ENCODE measurements at regions not wholly inside any gene's neighbourhood (a gene's known extent, or its start where the extent isn't known, plus 50 kb on each side); places are given as distances from the start of the nearest gene placed in this dataset.

DNA sequence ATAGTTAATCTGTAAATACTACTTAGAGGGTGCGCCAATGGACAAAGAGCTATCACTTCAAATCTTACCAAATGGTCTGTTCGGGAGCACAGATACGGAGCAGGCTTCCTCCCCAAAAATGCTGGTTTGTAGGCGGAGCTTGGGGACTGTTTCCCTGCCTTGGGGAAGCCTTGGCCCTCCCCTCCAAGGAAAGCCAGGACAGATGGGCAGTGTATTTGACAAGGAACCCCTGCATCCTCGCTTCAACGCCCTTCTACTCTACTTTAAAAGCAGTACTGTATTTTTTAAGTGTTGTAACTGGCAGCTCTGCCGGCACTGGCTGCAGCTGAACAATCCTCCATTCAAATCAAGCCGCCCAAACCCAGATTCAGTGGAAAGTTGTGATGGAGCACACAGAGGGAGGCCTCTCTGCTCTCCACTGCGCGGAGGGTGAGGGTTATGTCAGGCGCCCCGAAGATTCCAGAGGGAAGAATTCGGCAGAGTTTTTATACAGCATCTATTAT, 83.1 kb upstream of the FNDC3B start:
- no peak for DNase-seq

DNA sequence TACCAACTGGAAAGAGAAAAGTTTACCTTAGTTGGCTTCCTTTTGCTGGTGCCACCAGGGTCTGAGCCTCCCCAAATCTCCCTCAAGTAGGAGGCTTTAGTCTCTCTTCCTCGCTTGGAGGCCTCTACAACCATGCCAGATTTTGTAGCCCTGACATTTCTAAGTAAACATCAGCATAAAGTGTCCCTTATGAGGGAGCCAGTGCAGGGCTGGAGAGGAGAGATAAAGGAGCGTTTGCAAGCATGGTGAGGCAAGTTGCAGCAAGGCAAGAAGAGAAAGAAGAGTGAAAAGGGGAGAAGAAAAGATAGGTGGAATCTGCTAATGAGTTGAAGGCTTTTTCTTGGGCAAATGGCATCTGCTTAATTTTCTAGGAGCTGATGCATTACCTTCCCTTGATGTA, 82.7 kb upstream of the FNDC3B start:
- no peak for DNase-seq

DNA sequence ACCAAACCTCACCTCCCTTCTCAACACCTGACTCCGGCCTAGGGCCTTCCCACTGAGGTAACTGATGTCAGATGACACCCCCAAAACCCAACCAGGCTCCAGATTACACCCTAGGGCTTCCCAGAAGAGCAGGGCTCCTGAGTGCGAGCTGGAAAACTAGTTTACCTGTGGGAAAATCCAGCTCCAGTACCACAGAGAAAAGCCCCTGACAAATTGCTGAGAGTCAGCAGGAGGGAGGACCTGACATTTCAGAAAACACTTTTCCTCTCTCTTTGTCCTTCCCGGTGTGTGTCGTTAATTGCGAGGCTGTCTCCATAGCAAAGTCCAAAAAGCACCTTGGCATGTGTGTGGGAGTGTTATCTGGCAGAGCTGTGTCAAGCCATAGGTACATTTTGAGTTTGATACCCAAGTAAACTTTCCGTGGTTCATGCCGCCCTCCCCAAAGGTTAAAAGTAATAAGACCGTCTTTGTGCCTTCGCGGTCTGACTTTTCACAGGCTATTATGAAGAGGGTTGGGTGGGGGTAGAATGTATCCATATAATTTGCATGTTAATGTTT, 79.8 kb upstream of the FNDC3B start:
- no peak for DNase-seq

DNA sequence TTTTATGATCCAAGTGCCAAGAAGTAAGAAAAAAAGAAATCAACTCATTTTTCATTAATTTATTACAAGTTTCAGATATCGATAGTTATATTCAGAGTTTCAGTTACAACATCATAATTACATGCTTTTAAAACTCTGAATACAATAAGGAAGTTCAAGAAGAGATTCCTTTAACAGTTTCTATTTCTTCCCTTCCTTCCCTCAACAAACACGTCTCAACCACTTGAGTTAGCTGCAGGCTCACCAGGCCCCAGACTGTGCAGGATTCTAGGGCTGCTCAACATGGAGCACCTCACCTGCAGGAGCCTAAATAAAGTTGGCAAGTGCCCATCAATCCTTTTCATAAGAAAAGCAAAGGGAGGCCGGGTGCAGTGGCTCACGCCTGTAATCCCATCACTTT, 79.2 kb upstream of the FNDC3B start:
- DNase-seq, result no peak

DNA sequence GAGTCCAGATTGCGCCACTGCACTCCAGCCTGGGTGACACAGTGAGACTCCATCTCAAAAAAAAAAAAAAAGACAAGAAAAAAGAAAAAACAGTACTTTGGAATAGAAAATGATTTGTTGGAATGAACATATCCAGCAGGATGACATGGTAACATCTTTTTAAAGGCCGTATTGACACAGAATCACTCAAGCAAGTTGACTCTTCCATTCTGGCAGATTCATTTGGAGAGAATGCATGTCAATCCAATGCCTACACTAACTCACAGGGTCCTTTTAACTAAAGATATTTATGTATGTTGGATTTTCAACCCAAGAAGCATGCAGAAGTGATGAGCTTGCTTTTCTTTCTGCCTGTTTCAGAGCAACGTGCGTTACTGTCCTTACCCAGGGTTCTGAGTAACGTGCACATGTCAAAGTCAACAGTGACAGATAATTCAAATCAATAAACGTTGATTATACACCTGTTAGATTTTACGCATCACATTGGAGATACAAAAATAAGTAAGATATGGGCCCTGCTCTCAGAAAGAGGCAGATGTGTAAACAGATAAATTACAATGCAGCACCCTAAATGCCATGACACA, 77.1 kb upstream of the FNDC3B start:
- peak; percentile 42 for DNase-seq

DNA sequence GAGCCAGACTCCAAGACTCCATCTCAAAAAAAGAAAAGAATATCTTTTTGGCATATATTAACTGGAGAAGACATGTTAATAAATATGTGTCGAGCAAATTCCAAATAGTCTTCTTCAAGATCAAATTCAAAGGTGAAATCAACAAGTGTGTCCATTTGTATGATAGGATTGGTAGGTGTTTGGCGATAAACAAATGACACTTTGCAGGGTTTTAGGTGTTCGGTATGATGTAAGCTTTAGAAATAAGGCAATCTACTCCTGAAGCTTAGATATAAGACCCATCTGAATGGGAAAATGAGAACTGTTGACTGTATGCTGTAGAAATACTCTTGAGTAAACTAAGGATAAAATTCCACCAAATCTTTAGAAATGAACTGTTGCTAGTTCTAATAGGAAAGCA, 75.8 kb upstream of the FNDC3B start:
- no peak for DNase-seq

DNA sequence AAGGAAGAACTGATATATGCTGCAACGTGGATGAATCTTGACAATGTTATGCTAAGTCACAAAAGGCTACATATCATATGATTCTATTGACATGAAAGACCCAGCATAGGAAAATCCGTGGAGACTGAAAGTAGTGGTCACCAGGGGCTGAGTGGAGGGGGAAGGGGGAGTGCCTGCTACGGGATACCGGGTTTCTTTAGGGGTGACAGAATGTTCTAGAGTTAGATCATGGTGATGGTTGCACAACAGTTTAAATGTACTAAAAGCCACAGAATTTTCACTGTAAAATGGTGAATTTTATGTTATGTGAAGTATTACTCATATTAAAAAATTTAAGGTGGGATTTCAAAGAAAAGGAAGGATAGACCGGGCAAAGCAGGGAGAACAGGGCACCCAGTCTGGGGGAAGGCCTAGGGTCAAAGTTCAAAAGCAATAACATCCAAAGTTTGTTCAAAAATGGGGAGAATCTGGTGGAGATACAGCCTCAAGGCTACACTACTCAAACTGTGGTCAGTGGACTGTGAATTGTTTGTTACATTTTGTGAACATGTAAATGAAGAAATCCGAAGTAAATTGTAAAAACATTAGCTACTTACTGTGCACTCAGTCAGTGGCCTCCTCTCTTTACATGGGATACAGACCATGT, 74.2 kb upstream of the FNDC3B start:
- DNase-seq, result no peak

DNA sequence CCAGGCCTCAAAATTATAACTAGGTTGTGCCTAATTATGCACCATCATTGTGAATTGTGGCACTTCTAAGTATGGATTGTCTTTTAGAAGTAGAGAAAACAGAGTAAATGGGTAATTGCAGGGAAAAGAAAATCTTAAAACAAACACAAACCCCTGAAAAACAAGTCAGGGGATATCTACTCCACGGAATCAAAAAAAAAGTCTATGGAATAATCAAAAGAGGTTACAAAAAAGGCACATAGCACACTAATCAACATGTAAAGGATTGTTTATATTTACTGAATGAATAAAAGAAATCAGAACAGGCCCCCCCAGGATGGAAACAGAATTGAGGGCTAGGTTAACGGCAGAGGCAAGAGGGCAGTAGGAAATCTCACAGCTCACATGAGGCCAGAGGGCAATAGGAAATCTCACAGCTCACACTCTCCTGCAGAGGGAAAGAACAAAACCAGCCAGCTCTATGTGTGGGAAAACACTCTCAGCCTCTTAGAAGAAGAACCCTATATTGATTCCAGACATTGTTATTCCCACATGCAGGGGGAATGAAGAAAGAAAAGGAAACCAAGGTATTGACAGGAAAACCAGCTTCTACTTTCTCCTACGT, 72.7 kb upstream of the FNDC3B start:
- no peak for DNase-seq

DNA sequence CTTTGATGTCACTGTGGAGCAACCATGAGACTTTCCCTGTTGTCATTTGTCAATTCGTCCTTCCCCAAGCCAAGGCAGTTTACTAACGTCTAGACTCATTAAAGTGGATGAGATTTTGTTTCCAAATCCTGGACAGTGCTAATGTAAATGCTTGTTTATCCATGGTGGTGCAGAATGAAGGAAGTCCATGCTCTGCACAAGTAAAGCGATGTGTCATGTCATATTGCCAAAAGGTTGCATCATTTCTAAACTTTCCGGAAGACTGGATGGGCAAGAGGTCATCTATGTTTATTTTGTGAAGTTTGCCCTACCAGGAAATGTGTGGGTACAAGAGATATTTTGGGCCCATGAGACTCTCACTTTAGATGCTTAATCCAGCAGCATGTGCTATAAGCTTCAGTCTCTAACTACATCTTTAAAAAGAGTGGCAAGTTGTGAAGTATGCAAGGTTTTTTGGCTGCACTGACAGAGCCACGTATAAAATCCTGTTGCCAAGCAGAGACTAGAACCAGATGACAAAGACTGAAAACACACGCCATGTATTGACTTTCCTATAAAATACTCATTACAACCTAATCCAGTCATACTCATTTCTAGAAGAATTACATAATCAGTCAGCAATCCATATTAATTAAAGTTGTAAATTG, 72.1 kb upstream of the FNDC3B start:
- DNase-seq, result no peak

DNA sequence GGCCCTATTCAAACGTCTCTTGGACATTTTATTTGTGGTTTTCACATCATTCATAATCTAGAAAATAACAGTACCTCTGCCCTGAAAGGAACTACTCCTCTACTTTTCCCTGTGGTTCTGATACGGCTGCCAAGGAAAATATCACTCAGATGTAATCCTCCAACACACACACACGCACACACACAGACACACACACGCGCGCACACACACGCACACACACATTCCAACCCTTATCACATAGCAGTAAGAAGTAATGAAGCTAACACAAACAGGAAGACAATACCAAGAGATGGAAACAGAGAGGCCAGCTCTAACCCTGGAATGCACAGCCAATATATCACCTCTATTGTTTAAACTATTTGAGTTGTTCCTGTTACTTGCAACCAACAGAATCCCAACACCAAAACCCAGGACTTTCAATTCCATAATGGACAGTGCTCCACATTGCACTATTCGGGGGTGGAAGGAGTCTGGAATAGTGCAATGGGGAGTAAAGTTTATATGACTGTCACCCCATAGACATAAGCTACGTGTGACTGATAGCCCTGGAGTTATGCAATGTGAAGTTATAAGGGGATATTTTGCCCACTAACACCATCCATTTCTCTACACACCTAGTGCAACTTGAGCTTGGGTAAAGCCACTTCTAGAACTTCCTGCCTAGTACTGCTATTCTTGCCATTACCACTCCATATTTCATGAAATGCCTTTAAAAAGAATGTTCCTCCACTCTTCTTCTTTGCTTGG, 71.3 kb upstream of the FNDC3B start:
- DNase-seq, result no peak

DNA sequence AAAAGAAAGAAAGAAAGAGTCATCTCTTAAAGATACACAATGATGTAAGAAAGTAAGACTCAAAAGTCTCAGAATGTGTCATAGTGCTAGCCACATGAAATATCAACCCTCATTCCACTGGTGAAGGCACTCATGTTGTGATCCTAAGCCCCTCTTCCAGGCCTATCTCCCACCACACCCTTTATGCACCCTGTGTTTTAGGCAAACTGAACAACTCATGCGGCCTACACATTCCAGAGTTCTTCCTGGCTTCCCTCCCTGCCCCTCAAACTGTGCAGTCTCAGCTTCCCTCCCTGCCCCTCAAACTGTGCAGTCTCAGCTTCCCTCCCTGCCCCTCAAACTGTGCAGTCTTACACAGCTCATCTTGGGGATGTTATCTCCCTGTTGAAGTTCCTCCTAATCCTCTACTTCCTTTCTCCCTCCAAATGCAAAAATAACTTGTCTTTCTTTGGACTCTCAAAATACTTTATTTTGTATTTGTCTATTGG, 69.0 kb upstream of the FNDC3B start:
- no peak for DNase-seq

DNA sequence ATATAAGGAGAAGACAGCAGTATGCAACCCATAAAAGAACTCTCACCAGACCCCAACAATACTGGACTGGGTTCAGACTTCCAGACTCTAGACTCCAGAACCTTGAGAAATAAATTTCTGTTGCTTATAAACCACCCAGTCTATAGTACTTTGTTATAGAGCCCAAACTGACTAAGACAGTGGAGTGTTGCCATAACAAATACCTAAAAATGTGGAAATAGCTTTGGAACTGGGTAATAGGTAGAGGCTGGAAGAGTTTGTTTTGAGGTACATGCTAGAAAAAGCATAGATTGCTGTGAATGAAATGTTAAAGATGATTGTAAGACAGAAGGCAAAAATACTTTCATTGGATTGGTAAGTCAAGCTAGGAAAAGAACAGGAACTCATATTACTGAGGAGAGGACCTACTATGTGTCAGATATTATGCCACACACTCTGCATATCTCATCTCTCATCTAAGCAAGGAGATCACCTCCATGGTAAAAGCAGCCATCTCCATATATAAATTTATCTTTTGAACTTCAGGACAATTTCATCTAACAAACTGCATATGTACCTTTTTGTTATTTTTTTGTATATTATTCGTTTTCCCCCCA, 67.4 kb upstream of the FNDC3B start:
- DNase-seq, result no peak

DNA sequence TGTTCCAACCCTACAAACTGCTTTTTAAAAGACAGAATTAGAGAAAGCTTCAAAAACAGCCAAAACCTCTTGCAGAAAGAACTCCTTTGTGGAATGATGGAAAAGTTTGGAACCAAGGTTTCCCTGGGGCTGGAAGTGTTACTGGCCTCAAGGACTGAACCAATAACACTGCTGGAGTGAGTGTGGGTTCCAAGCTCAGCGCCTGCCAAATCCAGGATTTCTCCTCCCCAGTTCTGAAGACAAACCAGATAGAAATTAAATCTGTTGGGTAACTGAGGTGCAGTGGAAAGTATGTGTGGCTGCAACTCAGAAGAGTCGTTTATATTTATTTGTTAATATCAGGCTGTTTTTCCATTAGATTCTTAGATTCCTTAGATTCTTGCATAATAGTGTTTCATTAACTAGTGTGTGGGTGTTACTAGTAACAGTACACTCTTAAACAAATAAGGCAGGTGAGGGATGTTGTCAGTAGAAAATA, 66.5 kb upstream of the FNDC3B start:
- no peak for DNase-seq

DNA sequence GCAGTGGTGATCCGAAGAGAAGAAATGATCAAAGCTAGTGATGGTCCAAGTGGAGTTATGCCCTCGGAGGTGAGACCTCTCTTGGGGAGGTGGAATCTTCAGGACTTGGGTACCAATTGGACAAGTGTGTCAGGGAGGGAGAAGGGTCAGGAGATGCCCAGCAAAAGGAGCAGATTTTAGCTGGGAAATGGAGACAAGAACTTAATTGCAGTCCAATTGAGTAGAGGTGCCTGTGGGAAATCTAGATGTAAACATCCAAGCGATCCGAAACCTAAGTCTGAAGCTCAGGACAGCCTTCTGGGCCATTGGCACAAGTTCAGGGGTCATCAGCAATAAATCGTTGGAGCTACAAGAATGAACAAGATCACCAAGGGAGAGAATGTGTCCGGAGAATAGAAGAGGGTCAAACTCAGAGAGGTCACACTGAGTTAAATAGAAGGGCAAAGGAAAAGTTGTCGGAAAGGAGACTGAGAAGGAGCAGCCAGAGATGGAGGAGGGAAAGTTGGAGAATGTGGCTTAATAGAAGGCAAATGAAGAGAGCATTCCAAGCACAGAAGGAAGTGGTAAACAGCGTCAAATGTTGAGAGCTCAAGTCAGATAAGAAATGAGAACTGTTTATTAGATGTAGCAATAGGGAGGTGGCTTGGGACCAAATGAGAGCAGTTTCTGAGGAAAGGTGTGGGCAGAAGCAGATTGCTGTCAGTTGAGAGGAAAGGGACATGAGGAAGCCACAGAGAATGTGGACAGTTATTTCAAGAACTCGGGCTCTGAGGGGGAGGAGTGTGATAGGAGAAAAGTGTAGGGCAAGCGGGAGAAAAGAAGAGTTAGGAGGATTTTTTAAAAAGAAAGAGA, 64.2 kb upstream of the FNDC3B start:
- DNase-seq, result no peak

DNA sequence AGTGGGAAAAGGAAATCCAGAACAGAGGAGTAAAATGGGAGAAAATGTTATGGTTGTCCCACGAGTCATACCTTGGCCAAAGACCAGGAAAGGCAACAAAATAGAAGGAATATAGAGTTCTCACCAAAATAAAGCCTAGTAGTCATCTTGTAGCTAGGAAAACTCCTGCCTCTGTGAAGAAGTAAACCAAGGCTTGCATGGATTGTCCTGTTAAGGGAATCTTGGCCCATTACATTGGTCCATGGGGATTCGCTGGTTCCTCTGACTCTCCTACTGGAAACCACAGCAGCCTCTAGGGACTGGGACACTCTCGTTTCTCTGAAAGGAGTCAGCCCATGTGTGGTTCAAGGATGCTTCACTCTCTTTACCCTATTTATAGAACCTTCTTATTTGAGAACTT, 62.9 kb upstream of the FNDC3B start:
- DNase-seq, result no peak

DNA sequence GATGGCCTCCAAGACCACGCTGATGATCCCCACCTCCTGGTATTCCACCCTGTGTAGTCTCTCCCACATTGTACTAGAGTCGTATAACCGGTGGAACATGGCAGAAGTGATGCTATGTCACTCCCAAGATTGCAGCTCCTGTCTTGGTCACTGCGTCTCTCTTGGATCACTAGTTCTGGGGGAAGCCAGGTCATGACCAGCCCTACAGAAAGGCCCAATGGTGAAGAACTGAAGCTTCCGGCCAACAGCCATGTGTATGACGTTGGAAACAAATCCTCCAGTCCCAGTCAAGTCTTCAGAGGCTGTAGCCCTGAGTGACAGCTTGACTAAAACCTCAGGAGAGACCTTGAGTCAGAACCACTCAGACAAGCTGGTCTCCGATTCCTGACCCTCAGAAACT, 61.9 kb upstream of the FNDC3B start:
- no peak for DNase-seq

DNA sequence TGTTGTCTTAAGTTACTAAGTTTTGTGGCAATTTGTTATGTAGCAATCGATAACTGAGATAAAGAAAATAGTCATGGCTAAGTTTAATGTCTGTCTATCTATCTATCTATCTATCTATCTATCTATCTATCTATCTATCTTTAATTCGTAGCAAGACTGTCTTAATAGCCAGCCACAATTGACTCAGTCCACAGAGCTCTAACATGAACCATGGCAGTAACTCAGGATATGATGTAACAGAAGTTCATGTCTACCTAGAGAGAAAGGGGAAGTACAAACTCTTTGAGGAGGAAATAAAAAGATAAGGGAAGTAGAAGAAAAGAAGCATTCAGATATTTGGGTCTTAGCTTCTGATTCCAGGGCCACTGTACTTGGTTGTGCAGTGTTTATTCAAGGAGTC, 61.5 kb upstream of the FNDC3B start:
- no peak for DNase-seq

DNA sequence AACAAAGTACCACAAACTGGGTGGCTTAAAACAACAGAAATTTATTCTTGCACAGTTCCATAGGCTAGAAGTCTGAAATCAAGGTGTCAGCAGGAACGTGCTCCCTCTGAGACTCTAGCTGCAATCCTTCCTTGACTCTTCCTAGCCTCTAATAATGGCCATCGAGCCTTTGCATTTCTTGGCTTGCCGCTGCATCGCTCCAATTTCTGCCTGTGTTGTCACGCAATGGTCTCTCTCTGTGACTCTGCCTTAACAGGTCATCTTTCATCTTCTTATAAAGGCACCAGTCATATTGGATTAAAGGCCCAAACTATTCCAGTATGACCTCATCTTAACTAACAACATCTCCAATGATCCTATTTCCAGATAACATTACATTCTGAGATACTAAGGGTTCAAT, 61.0 kb upstream of the FNDC3B start:
- DNase-seq, result no peak

DNA sequence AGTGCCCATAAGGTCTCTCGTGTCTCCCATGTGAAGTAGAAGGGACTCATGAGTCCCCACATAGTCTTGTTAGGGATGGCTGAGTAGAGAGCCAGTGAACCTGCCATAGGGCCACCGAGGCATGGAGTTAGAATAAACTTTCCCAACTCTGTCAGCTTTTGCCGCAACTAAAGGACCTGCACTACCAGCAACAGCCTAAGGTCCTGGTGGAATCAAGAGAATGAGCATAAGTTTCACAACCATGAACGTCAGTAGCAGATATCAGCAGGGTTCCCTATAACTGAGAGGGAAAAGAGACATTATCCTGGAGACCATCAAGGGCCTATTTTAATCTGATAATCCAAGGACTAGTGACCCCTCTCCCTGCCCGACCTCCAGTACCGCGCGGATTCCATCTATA, 60.3 kb upstream of the FNDC3B start:
- DNase-seq, result no peak

DNA sequence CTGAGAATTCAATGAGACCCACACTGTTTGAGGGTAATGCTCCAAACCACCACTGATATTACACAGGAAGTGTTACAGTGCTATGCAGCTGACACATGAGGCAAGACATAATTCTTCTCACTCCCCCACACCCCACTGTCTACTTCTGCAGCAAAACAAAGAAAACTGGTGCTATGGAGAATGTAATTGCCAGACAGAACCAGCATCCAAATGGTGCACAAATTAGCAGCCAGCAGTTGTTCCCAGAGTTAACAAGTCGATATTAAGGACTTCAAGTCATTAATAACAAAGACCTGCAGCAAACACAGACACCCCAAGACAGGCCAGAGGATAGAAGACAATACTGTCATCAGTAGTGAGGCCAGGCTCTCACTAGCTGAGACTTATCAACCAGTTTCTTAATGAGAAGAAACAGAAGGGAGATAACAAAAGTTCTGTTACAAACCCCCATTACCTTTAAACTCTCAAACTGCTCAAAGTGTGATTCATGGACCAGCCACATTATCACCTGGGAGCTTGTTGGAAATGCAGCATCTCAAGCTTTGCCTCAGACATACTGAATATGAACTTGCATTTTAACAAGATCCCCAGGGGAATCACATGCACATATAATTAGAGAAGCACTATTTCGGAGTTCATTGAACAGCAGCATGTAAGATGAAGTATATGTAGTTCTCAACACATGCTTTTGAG, 58.7 kb upstream of the FNDC3B start:
- no peak for DNase-seq

DNA sequence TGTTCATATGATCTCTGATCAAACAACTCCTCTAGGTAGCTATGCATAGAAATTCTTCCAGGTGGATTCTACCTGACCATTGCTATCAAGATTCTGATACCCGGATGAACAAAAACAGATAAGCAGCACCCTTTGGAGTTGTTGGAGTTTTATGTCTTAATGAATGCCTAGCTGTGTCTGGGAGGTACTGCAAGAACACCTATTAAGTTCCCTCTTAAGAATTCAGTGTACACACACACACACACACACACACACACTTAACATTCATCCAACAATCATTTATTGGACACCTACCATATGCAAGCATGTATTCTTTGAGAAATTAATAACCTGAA, 58.1 kb upstream of the FNDC3B start:
- no peak for DNase-seq

All from NCI-H146 (cell line).